Neural progenitor cell (in vitro differentiated cells): ENCODE measurements at regions not wholly inside any gene's neighbourhood (a gene's known extent, or its start where the extent isn't known, plus 50 kb on each side); places are given as distances from the start of the nearest gene placed in this dataset.

Experiments
- DNase-seq: peaks from one replicate; pipeline ENCODE4 v3.0.0-alpha.2; 2016; ENCODE audit warnings: low spot score
- H2AFZ ChIP-seq: fragments of 200-600 bp; sonication (generic); replicated peaks from 2 replicates; pipeline ENCODE4 v1.6.1; 2016; ENCODE audit warnings: antibody characterized with exemption
- H3F3A ChIP-seq: fragments of 200-600 bp; sonication (generic); 2 replicates; pipeline ENCODE4 v1.6.1; 2016; ENCODE audit warnings: antibody characterized with exemption, low read depth
- H3K27ac ChIP-seq: fragments of 200-600 bp; sonication (generic); 2 replicates; pipeline ENCODE4 v1.5.1; 2016; ENCODE audit warnings: mild to moderate bottlenecking
- H3K27me3 ChIP-seq: fragments of 200-600 bp; sonication (generic); 2 replicates; pipeline ENCODE4 v1.6.1; 2016; ENCODE audit warnings: mild to moderate bottlenecking, moderate library complexity
- H3K36me3 ChIP-seq: fragments of 200-600 bp; sonication (generic); 2 replicates; pipeline ENCODE4 v1.5.1; 2016
- H3K4me1 ChIP-seq: fragments of 200-600 bp; sonication (generic); 2 replicates; pipeline ENCODE4 v1.6.1; 2016; ENCODE audit warnings: mixed run types
- H3K4me2 ChIP-seq: fragments of 200-600 bp; sonication (generic); 2 replicates; pipeline ENCODE4 v1.6.1; 2016
- H3K4me3 ChIP-seq: fragments of 200-600 bp; sonication (generic); 2 replicates; pipeline ENCODE4 v1.5.1; 2016
- H3K79me2 ChIP-seq: fragments of 200-600 bp; sonication (generic); 2 replicates; pipeline ENCODE4 v1.6.1; 2016; ENCODE audit warnings: low read depth
- H3K9ac ChIP-seq: fragments of 200-600 bp; sonication (generic); 2 replicates; pipeline ENCODE4 v1.6.1; 2016
- H3K9me3 ChIP-seq: fragments of 200-600 bp; sonication (generic); 2 replicates; pipeline ENCODE4 v1.5.1; 2016; ENCODE audit warnings: low read depth
- H4K20me1 ChIP-seq: fragments of 200-600 bp; sonication (generic); 2 replicates; pipeline ENCODE4 v1.6.1; 2016; ENCODE audit warnings: low read depth
- H3K27ac Mint-ChIP-seq: 3 replicates; pipeline ENCODE4 v1.8.0; 2021; ENCODE audit warnings: mixed read lengths
- H3K27me3 Mint-ChIP-seq: 2 replicates; pipeline ENCODE4 v1.8.0; 2022; ENCODE audit warnings: low read depth, mild to moderate bottlenecking, inconsistent platforms, moderate library complexity, mixed read lengths; ENCODE audit not compliant: insufficient read depth
- H3K36me3 Mint-ChIP-seq: 3 replicates; pipeline ENCODE4 v1.8.0; 2021; ENCODE audit warnings: mixed read lengths
- H3K4me1 Mint-ChIP-seq: 3 replicates; pipeline ENCODE4 v1.8.0; 2021; ENCODE audit warnings: mixed read lengths
- H3K4me3 Mint-ChIP-seq: 3 replicates; pipeline ENCODE4 v1.8.0; 2021; ENCODE audit warnings: mild to moderate bottlenecking, moderate library complexity, mixed read lengths
- H3K9me3 Mint-ChIP-seq: 3 replicates; pipeline ENCODE4 v1.8.0; 2020; ENCODE audit warnings: mixed read lengths
- CTCF ChIP-seq: fragments of 200-600 bp; sonication (generic); IDR thresholded peaks from 2 replicates; pipeline ENCODE4 v1.5.1; 2017; ENCODE audit warnings: antibody characterized with exemption, mild to moderate bottlenecking
- EZH2 ChIP-seq: fragments of 200-600 bp; sonication (generic); IDR thresholded peaks from 2 replicates; pipeline ENCODE4 v1.6.1; 2017; ENCODE audit warnings: antibody characterized with exemption, mild to moderate bottlenecking, moderate library complexity
- EZH2phosphoT487 ChIP-seq: fragments of 200-600 bp; sonication (generic); IDR thresholded peaks from 2 replicates; pipeline ENCODE4 v1.6.1; 2017; ENCODE audit warnings: antibody characterized with exemption

GRCh38 chr13:62003452-62003851, 587.8 kb upstream of the PCDH20 start:
- no peaks in the 10 kb centered on the region for H3K79me2 ChIP-seq
- H3K9me3 ChIP-seq, result no peaks in the 10 kb centered on the region
- no peaks in the 10 kb centered on the region for H3K36me3 ChIP-seq
- no peak for TF ChIP-seq EZH2
- TF ChIP-seq EZH2phosphoT487, result no peak
- no peak for TF ChIP-seq CTCF
- H3F3A ChIP-seq, result no peaks in the 10 kb centered on the region
- H3K4me2 ChIP-seq, result no peak overlapping the region
- Mint-ChIP-seq H3K4me1 (no peaks in the 10 kb centered on the region), H3K27me3 (no peaks in the 10 kb centered on the region), H3K9me3 (no peaks in the 10 kb centered on the region), H3K36me3 (no peaks in the 10 kb centered on the region), H3K4me3 (no peak overlapping the region), H3K27ac (no peak overlapping the region)
- H3K4me3 ChIP-seq, result no peak overlapping the region
- H3K4me1 ChIP-seq, result no peaks in the 10 kb centered on the region
- no peaks in the 10 kb centered on the region for H4K20me1 ChIP-seq
- H3K9ac ChIP-seq, result no peak overlapping the region
- H3K27me3 ChIP-seq, result no peaks in the 10 kb centered on the region
- H3K27ac ChIP-seq, result no peak overlapping the region
- no peak for DNase-seq
- no peak overlapping the region for H2AFZ ChIP-seq

DNA sequence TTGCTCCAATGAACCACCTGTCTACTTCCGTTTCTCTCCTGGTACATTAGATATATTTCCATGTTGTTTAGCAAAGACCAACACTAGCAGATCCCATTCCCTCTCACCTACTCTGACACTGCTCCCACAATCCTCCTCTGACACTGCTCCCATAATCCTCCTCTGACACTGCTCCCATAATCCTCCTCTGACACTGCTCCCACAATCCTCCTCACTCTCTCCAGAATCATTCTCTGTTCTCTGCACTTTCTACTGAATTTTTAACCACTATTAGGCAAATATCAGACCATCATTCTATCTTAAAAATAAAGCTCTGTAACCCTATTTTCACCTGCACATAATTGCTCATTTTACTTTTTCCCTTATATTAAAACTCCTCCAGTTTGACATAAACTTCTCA, 578.5 kb upstream of the PCDH20 start:
- Histone ChIP-seq H3F3A (no peaks in the 10 kb centered on the region), H3K4me2 (no peak overlapping the region), H3K79me2 (no peaks in the 10 kb centered on the region), H2AFZ (no peak overlapping the region), H3K9me3 (no peaks in the 10 kb centered on the region), H3K27ac (no peak overlapping the region), H3K27me3 (no peaks in the 10 kb centered on the region), H3K4me1 (no peaks in the 10 kb centered on the region), H4K20me1 (no peaks in the 10 kb centered on the region), H3K4me3 (no peak overlapping the region), H3K9ac (no peak overlapping the region), H3K36me3 (no peaks in the 10 kb centered on the region)
- no peaks in the 10 kb centered on the region for H3K9me3 Mint-ChIP-seq
- no peak overlapping the region for H3K4me3 Mint-ChIP-seq
- no peak overlapping the region for H3K27ac Mint-ChIP-seq
- DNase-seq, result no peak
- H3K4me1 Mint-ChIP-seq, result no peaks in the 10 kb centered on the region
- TF ChIP-seq EZH2 (no peak), CTCF (no peak), EZH2phosphoT487 (no peak)
- H3K27me3 Mint-ChIP-seq, result no peaks in the 10 kb centered on the region
- no peaks in the 10 kb centered on the region for H3K36me3 Mint-ChIP-seq

- no peak for DNase-seq
- TF ChIP-seq EZH2 (no peak), CTCF (no peak), EZH2phosphoT487 (no peak)
- H3K27ac ChIP-seq, result no peak overlapping the region
- no peak overlapping the region for H3K27ac Mint-ChIP-seq
- no peaks in the 10 kb centered on the region for H3K36me3 Mint-ChIP-seq
- no peak overlapping the region for H2AFZ ChIP-seq
- H3K9ac ChIP-seq, result no peak overlapping the region
- no peaks in the 10 kb centered on the region for H3K27me3 ChIP-seq
- no peaks in the 10 kb centered on the region for H3F3A ChIP-seq
- H3K9me3 Mint-ChIP-seq, result no peaks in the 10 kb centered on the region
- H3K4me1 ChIP-seq, result no peaks in the 10 kb centered on the region
- H3K27me3 Mint-ChIP-seq, result no peaks in the 10 kb centered on the region
- no peak overlapping the region for H3K4me3 Mint-ChIP-seq
- H3K4me1 Mint-ChIP-seq, result no peaks in the 10 kb centered on the region
- H3K9me3 ChIP-seq, result no peaks in the 10 kb centered on the region
- no peak overlapping the region for H3K4me3 ChIP-seq
- no peaks in the 10 kb centered on the region for H4K20me1 ChIP-seq
- no peak overlapping the region for H3K4me2 ChIP-seq
- H3K36me3 ChIP-seq, result no peaks in the 10 kb centered on the region
- no peaks in the 10 kb centered on the region for H3K79me2 ChIP-seq
Observed at GRCh38 chr13:61989978-61990377, 574.3 kb upstream of the PCDH20 start.

DNA sequence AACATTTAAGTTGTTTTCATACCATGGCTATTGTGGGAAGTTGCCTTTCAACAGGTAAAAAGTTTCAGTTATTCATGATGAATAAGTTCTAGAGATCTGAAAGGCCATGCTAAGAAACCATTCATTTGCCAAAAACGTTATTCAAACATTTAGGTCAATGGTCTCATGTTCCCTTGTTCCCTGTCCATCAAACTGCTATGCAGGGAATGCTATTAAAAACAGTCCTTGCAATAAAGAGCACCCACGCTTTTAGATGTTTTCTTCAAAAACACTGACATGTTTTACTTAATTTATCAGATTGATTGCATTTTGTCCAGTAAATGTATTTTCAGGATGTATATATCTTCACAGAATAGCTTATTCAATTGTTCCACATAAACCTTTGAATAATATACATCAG, 573.2 kb upstream of the PCDH20 start:
- no peaks in the 10 kb centered on the region for H3K9me3 ChIP-seq
- no peaks in the 10 kb centered on the region for H4K20me1 ChIP-seq
- no peaks in the 10 kb centered on the region for H3K36me3 ChIP-seq
- no peak for TF ChIP-seq EZH2
- TF ChIP-seq EZH2phosphoT487, result no peak
- TF ChIP-seq CTCF, result no peak
- H3K4me3 ChIP-seq, result no peak overlapping the region
- H2AFZ ChIP-seq, result no peak overlapping the region
- H3K27me3 Mint-ChIP-seq, result no peaks in the 10 kb centered on the region
- H3K27ac Mint-ChIP-seq, result no peak overlapping the region
- no peak overlapping the region for H3K27ac ChIP-seq
- H3K4me2 ChIP-seq, result no peak overlapping the region
- no peaks in the 10 kb centered on the region for H3K36me3 Mint-ChIP-seq
- no peaks in the 10 kb centered on the region for H3K4me1 Mint-ChIP-seq
- no peaks in the 10 kb centered on the region for H3K27me3 ChIP-seq
- no peaks in the 10 kb centered on the region for H3K79me2 ChIP-seq
- H3K4me3 Mint-ChIP-seq, result no peak overlapping the region
- H3F3A ChIP-seq, result no peaks in the 10 kb centered on the region
- no peaks in the 10 kb centered on the region for H3K4me1 ChIP-seq
- no peak for DNase-seq
- no peaks in the 10 kb centered on the region for H3K9me3 Mint-ChIP-seq
- no peak overlapping the region for H3K9ac ChIP-seq
